Testis (tissue), 2 donors: ENCODE measurements at regions not wholly inside any gene's neighbourhood (a gene's known extent, or its start where the extent isn't known, plus 50 kb on each side); places are given as distances from the start of the nearest gene placed in this dataset.

Source experiments
- DNase-seq: peaks from one replicate; pipeline ENCODE4 v3.0.0-alpha.2; 2019
- H3K27ac ChIP-seq, 2 donors: fragments of 200-600 bp; sonication (generic); one replicate each; pipeline ENCODE4 v1.5.1; 2019
- H3K27me3 ChIP-seq: fragments of 200-600 bp; sonication (generic); one replicate; pipeline ENCODE4 v1.5.1; 2019
- H3K36me3 ChIP-seq: fragments of 200-600 bp; sonication (generic); one replicate; pipeline ENCODE4 v1.5.1; 2017; ENCODE audit warnings: low read depth; ENCODE audit errors: missing control alignments
- H3K4me1 ChIP-seq: fragments of 200-600 bp; sonication (generic); one replicate; pipeline ENCODE4 v1.5.1; 2019
- H3K4me3 ChIP-seq, 2 donors: fragments of 200-600 bp; sonication (generic); one replicate each; pipeline ENCODE4 v1.5.1; 2017 to 2019
- H3K9me3 ChIP-seq: fragments of 200-600 bp; sonication (generic); one replicate; pipeline ENCODE4 v1.5.1; 2017
- CTCF ChIP-seq, 3 experiments: fragments of 450-650 bp in 2 of 3; fragments of 200-600 bp in 1 of 3; sonication (generic) in 1 of 3; IDR thresholded peaks; one replicate each; pipeline ENCODE4 v1.5.1; 2016 to 2019; ENCODE audit warnings: antibody characterized with exemption in 3 of 3, mild to moderate bottlenecking in 2 of 3, moderate library complexity in 1 of 3
- POLR2A ChIP-seq: fragments of 450-650 bp; IDR thresholded peaks from one replicate; pipeline ENCODE4 v1.6.1; 2017; ENCODE audit warnings: antibody characterized with exemption, mild to moderate bottlenecking, moderate library complexity
- WGBS, 2 donors: methylation state at CpG; one replicate each; pipeline ENCODE4 v1.1.5; 2018; 5-methylcytosine and 5-hydroxymethylcytosine counted together
- intact Hi-C: fragments of 100-400 bp; cut with DNase I; formaldehyde crosslinking; loops from one replicate; pipeline ENCODE4 v1.15.1; 2023; ENCODE audit warnings: low total_unique reads

GRCh38 chr11:111435046-111435698 is 56.1 kb upstream of the POU2AF1 start:
- no peak for DNase-seq
- Histone ChIP-seq H3K9me3 (no peaks in the 10 kb centered on the region), H3K4me1 (peaks cover 9% of the 10 kb centered on the region), H3K27ac (no peak overlapping the region), H3K36me3 (no peaks in the 10 kb centered on the region), H3K4me3 (no peak overlapping the region), H3K27me3 (no peaks in the 10 kb centered on the region)
- 88% methylated on average over 11 to 12 of the region's 12 CpGs for WGBS, 2 donors
- intact Hi-C loops = no loop called here
- TF ChIP-seq CTCF (IDR thresholded peaks at IDR 0.05) (no peak), POLR2A (no peak)

GRCh38 chr11:111429066-111429506 is 50.0 kb upstream of the POU2AF1 start:
- Histone ChIP-seq H3K4me3 (no peak overlapping the region), H3K36me3 (no peaks in the 10 kb centered on the region), H3K9me3 (no peaks in the 10 kb centered on the region), H3K4me1 (no peaks in the 10 kb centered on the region), H3K27ac (no peak overlapping the region), H3K27me3 (no peaks in the 10 kb centered on the region)
- intact Hi-C loops = no loop called here
- peak; percentile 24 to 71 (median 69) for TF ChIP-seq CTCF (IDR thresholded peaks at IDR 0.05)
- no peak for TF ChIP-seq POLR2A
- peak; percentile 75 for DNase-seq
- WGBS, 2 donors = 61 to 63% methylated on average over 7 of the region's 7 CpGs
